Fibroblast of villous mesenchyme (primary cell): ENCODE measurements at regions not wholly inside any gene's neighbourhood (a gene's known extent, or its start where the extent isn't known, plus 50 kb on each side); places are given as distances from the start of the nearest gene placed in this dataset.

Experiments used
- DNase-seq: peaks from one replicate; pipeline ENCODE4 v3.0.0-alpha.2; 2010; ENCODE audit warnings: low read depth
- H3K4me3 ChIP-seq: 2 replicates; pipeline ENCODE4 v1.5.1; 2011; ENCODE audit warnings: low read depth, mild to moderate bottlenecking, low read length
- CTCF ChIP-seq: IDR thresholded peaks from 2 replicates; pipeline ENCODE4 v1.5.1; 2012; ENCODE audit warnings: low read depth, mild to moderate bottlenecking, low read length; ENCODE audit not compliant: insufficient read depth

DNA sequence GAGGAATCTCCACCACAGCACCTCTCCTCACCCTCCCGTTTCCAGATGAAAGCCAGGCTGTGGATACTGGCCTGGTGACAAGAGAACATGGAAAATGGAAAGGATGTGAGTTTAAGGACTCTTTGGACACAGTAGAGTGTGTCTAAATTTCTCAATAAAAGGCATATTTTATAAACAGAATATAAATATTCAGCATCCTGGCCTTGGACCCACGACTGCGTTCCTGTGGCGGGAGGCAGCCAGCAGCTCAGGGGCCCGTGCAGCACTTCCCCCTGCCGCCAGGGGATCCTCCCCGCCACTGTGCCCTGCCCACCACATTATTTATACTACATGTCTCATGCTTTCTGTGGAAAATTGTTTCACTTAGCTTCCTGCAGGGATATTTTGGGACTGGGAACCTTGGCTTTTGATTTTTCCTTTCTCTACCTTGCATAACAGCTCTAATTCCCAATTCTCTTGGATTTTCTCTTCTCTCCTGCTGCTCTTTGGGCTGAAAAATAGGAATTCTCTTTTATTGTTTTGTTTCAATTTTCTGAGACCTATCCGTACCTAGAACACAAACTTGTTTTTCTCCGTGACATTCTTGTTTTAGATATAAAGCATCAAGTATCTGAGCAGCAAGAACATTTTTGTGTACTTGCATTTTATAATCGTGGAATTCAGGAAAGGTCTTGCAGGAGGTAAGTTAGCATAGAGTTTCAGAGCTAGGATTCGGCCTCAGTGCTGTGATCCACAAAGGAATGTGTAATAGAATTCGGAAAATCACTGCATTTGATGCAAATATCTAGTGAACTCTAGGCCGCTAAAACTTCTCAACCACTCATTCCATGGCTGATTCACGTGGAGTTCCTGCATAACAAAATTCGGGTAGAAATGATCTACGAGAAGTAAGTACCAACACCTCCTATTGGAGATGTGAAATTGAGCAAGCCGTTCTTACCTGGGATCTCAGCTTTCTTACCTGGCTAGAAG is 107.7 kb upstream of the SPATA13 start:
- peak; percentile 34 for DNase-seq

GRCh38 chr13:24053519-24054251 is 106.8 kb upstream of the SPATA13 start:
- peak; percentile 87 for TF ChIP-seq CTCF
- peak; percentile 67 for DNase-seq
- no peak overlapping the region for H3K4me3 ChIP-seq

More for the DNA sequence above, 107.7 kb upstream of the SPATA13 start:
- TF ChIP-seq CTCF, result no peak
- H3K4me3 ChIP-seq, result no peak overlapping the region

DNA sequence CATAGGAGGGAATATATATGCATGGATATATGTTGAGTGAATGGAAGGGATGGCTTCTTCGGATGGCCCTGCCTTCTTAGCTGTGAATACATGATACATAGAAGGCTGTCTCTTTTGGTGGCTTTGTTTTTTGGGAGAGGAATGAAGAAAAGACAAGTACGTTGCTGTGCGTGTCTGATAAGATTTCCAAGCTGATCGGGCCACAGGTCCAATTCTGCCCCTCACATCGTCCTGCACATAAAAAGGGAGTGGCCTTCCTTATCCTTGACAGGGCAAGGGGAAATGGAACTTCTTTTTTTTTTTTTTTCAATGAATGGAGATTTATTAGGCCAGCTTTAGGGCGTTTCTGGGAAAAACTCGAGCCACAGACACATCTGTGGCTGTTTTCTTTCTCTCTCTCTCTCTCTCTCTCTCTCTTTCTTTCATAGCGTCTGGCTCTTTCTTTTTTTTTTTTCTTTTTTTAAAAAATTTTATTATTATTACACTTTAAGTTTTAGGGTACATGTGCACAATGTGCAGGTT is 103.8 kb upstream of the SPATA13 start:
- no peak for DNase-seq
- no peak for TF ChIP-seq CTCF
- H3K4me3 ChIP-seq, result no peak overlapping the region

DNA sequence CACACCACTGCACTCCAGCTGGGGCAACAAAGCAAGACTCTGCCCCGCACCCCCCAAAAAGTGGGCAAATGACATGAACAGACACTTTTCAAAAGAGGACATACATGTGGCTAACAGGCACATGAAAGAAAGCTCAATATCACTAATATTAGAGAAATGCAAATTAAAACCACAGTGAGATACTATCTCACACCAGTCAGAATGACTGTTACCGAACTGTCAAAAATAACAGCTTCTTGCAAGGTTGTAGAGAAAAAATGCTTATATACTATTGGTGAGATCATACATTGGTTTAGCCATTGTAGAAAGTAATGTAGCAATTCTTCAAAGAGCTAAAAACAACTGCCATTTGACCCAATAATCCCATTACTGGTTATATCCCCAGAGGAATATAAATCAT is 99.5 kb upstream of the SPATA13 start:
- TF ChIP-seq CTCF, result no peak
- H3K4me3 ChIP-seq, result no peak overlapping the region
- DNase-seq, result no peak

DNA sequence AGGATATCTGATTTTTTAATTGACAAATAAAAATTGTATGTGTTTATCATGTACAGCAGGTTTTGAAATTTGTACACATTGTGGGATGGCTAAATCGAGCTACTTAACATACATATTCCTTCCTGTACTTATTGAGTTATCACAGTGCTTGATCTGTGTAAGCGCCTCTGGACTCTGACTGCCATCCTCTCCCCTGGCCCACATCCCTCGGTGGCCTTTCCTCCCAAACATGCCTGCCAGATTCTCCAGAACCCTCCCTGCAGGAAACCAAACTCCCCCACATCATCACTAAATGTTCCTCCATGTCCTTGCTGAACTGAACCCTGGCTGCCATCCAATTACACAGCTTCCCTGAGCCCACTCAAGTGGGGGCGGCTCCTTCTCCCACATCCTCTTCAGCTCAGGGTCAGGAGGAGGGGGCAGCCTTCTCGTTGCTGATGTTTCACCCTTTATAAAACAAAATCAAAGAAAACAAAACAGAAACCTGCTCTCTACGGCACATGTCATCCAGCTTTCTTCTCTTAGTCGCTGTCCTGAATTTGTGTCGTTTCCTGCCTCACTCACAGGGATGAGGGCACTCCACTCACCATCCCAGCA is 97.1 kb upstream of the SPATA13 start:
- TF ChIP-seq CTCF, result no peak
- DNase-seq, result peak; percentile 39
- no peak overlapping the region for H3K4me3 ChIP-seq

DNA sequence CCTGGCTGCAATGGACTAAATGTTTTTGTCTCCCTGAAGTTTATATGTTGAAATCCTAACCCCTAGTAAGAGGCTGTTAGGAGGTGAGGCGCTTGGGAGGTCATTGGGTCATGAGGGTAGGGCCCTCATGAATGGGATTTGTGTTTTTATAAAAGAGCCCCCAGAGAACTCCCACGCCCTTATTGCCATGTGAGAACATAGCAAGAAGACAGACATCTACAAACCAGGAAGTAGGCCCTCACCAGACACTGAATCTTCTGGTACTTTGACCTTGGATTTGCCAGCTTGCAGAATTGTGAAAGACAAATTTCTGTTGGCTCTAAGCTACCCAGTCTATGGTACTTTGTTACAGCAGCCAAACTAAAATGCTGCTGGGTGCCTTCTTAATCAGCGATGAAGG is 96.1 kb upstream of the SPATA13 start:
- no peak overlapping the region for H3K4me3 ChIP-seq
- no peak for DNase-seq
- TF ChIP-seq CTCF, result no peak
